HG02623 (cell line): ENCODE measurements at regions not wholly inside any gene's neighbourhood (a gene's known extent, or its start where the extent isn't known, plus 50 kb on each side); places are given as distances from the start of the nearest gene placed in this dataset.

Experiments
- ATAC-seq: cut with Tn5 transposase; IDR thresholded peaks from one replicate; pipeline ENCODE4 v1.9.1; 2021; ENCODE audit warnings: moderate library complexity; ENCODE audit not compliant: unreplicated experiment

GRCh38 chr1:184267747-184268146 lies 119.1 kb upstream of the C1orf21 start:
- ATAC-seq, result no peak

GRCh38 chr1:184270556-184270955 lies 116.3 kb upstream of the C1orf21 start:
- no peak for ATAC-seq

- ATAC-seq, result no peak
Measured at GRCh38 chr1:184272175-184272866, 114.5 kb upstream of the C1orf21 start.

- ATAC-seq, result no peak
Measured at GRCh38 chr1:184276416-184276815, 110.4 kb upstream of the C1orf21 start.

- ATAC-seq, result no peak
Measured at GRCh38 chr1:184279911-184280458, 106.8 kb upstream of the C1orf21 start.

GRCh38 chr1:184283999-184284398 lies 102.8 kb upstream of the C1orf21 start:
- no peak for ATAC-seq

- ATAC-seq, result no peak
Measured at GRCh38 chr1:184284900-184285299, 101.9 kb upstream of the C1orf21 start.

- no peak for ATAC-seq
Measured at GRCh38 chr1:184285401-184286087, 101.3 kb upstream of the C1orf21 start.

GRCh38 chr1:184287001-184287400 lies 99.8 kb upstream of the C1orf21 start:
- no peak for ATAC-seq

- no peak for ATAC-seq
Measured at GRCh38 chr1:184289825-184290550, 96.8 kb upstream of the C1orf21 start.

- ATAC-seq, result no peak
Measured at GRCh38 chr1:184291701-184292100, 95.1 kb upstream of the C1orf21 start.

GRCh38 chr1:184292101-184292500 lies 94.7 kb upstream of the C1orf21 start:
- no peak for ATAC-seq

- ATAC-seq, result no peak
Measured at GRCh38 chr1:184294101-184294500, 92.7 kb upstream of the C1orf21 start.

GRCh38 chr1:184296466-184297243 lies 90.2 kb upstream of the C1orf21 start:
- ATAC-seq, result no peak

- no peak for ATAC-seq
Measured at GRCh38 chr1:184297244-184297750, 89.5 kb upstream of the C1orf21 start.

GRCh38 chr1:184298440-184299405 lies 88.1 kb upstream of the C1orf21 start:
- no peak for ATAC-seq

- ATAC-seq, result no peak
Measured at GRCh38 chr1:184299406-184299790, 87.4 kb upstream of the C1orf21 start.

- no peak for ATAC-seq
Measured at GRCh38 chr1:184299796-184300195, 87.0 kb upstream of the C1orf21 start.

- no peak for ATAC-seq
Measured at GRCh38 chr1:184300446-184300845, 86.4 kb upstream of the C1orf21 start.

- no peak for ATAC-seq
Measured at GRCh38 chr1:184301227-184301626, 85.6 kb upstream of the C1orf21 start.
